ENCODE measurements at regions not wholly inside any gene's neighbourhood (a gene's known extent, or its start where the extent isn't known, plus 50 kb on each side); places are given as distances from the start of the nearest gene placed in this dataset.

GRCh38 chr5:106873568-106873967 lies 797.2 kb downstream of the EFNA5 start:
- TF ChIP-seq POLR2A (IDR thresholded peaks at IDR 0.05) (no peak), EP300 (IDR thresholded peaks at IDR 0.05) (no peak)
- TF ChIP-seq, protein P1, sequence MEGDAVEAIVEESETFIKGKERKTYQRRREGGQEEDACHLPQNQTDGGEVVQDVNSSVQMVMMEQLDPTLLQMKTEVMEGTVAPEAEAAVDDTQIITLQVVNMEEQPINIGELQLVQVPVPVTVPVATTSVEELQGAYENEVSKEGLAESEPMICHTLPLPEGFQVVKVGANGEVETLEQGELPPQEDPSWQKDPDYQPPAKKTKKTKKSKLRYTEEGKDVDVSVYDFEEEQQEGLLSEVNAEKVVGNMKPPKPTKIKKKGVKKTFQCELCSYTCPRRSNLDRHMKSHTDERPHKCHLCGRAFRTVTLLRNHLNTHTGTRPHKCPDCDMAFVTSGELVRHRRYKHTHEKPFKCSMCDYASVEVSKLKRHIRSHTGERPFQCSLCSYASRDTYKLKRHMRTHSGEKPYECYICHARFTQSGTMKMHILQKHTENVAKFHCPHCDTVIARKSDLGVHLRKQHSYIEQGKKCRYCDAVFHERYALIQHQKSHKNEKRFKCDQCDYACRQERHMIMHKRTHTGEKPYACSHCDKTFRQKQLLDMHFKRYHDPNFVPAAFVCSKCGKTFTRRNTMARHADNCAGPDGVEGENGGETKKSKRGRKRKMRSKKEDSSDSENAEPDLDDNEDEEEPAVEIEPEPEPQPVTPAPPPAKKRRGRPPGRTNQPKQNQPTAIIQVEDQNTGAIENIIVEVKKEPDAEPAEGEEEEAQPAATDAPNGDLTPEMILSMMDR (IDR thresholded peaks at IDR 0.05), result no peak

Measured in sigmoid colon (tissue), 4 donors.